A172 (cell line): ENCODE measurements at regions not wholly inside any gene's neighbourhood (a gene's known extent, or its start where the extent isn't known, plus 50 kb on each side); places are given as distances from the start of the nearest gene placed in this dataset.
A peak's percentile ranks its signal among the peaks of the same experiment; 100 is the strongest.
"Not testable (repeated sequence)": the region's sequence is repeated elsewhere in the genome, so short reads cannot be mapped to it uniquely, and the experiment has no call there.

ENCODE experiments used
- DNase-seq: peaks from one replicate; pipeline ENCODE4 v3.0.0-alpha.2; 2015; ENCODE audit warnings: low spot score

GRCh38 chr1:120357046-120357445 is 57.8 kb upstream of the NBPF8 start:
- DNase-seq, result peak; percentile 4

- DNase-seq, result peak; percentile 3
Measured at GRCh38 chr1:120356170-120356569, 58.7 kb upstream of the NBPF8 start.

GRCh38 chr1:120354618-120355184 is 60.1 kb upstream of the NBPF8 start:
- peak; percentile 79 for DNase-seq

- DNase-seq, result not testable (repeated sequence)
Measured at GRCh38 chr1:120342231-120343073, 72.4 kb upstream of the NBPF8 start.

- peak; percentile 27 for DNase-seq
Measured at GRCh38 chr1:120341756-120342155, 73.1 kb upstream of the NBPF8 start.

- DNase-seq, result not testable (repeated sequence)
Measured at GRCh38 chr1:120340838-120341751, 73.7 kb upstream of the NBPF8 start.

GRCh38 chr1:120315738-120316137 is 99.1 kb upstream of the NBPF8 start:
- DNase-seq, result not testable (repeated sequence)

GRCh38 chr1:120311930-120312329 is 102.9 kb upstream of the NBPF8 start:
- DNase-seq, result not testable (repeated sequence)

- DNase-seq, result not testable (repeated sequence)
Measured at GRCh38 chr1:120308940-120309578, 105.8 kb upstream of the NBPF8 start.

GRCh38 chr1:120305046-120305445 is 109.8 kb upstream of the NBPF8 start:
- not testable (repeated sequence) for DNase-seq

- DNase-seq, result not testable (repeated sequence)
Measured at GRCh38 chr1:120304341-120304740, 110.5 kb upstream of the NBPF8 start.

- not testable (repeated sequence) for DNase-seq
Measured at GRCh38 chr1:120299433-120300057, 115.3 kb upstream of the NBPF8 start.

- DNase-seq, result not testable (repeated sequence)
Measured at GRCh38 chr1:120298487-120298886, 116.3 kb upstream of the NBPF8 start.

- DNase-seq, result not testable (repeated sequence)
Measured at GRCh38 chr1:120297345-120297953, 117.4 kb upstream of the NBPF8 start.

GRCh38 chr1:120290105-120290504 is 113.8 kb upstream of the SEC22B start:
- not testable (repeated sequence) for DNase-seq

GRCh38 chr1:120289601-120290074 is 113.3 kb upstream of the SEC22B start:
- not testable (repeated sequence) for DNase-seq

GRCh38 chr1:120288814-120289600 is 112.7 kb upstream of the SEC22B start:
- DNase-seq, result not testable (repeated sequence)

GRCh38 chr1:120288167-120288566 is 111.8 kb upstream of the SEC22B start:
- not testable (repeated sequence) for DNase-seq

- DNase-seq, result not testable (repeated sequence)
Measured at GRCh38 chr1:120282744-120283464, 106.6 kb upstream of the SEC22B start.
